SH-SY5Y (cell line): ENCODE measurements at regions not wholly inside any gene's neighbourhood (a gene's known extent, or its start where the extent isn't known, plus 50 kb on each side); places are given as distances from the start of the nearest gene placed in this dataset.

Experiments used
- GATA2 ChIP-seq: IDR thresholded peaks from 2 replicates; pipeline ENCODE4 v1.6.1; 2011; ENCODE audit warnings: mild to moderate bottlenecking, low read depth, low read length
- GATA3 ChIP-seq: IDR thresholded peaks from 2 replicates; pipeline ENCODE4 v1.6.1; 2011; ENCODE audit warnings: low read depth, mild to moderate bottlenecking, low read length, moderate library complexity

- TF ChIP-seq GATA3 (no peak), GATA2 (no peak)
These were observed 218.7 kb upstream of the GPC6 start for GRCh38 chr13:93007928-93008327.
